Brain microvascular endothelial cell (primary cell): ENCODE measurements at regions not wholly inside any gene's neighbourhood (a gene's known extent, or its start where the extent isn't known, plus 50 kb on each side); places are given as distances from the start of the nearest gene placed in this dataset.

ENCODE experiments used
- DNase-seq: peaks from one replicate; pipeline ENCODE4 v3.0.0-alpha.2; 2020
- H3K27ac ChIP-seq: fragments of 250-450 bp; sonication (Bioruptor Pico); 2 replicates; pipeline ENCODE4 v1.5.1; 2020; ENCODE audit warnings: mild to moderate bottlenecking, moderate library complexity
- H3K27me3 ChIP-seq: fragments of 250-450 bp; sonication (Bioruptor Pico); replicated peaks from 2 replicates; pipeline ENCODE4 v1.5.1; 2020; ENCODE audit warnings: mild to moderate bottlenecking
- H3K36me3 ChIP-seq: fragments of 250-450 bp; sonication (Bioruptor Pico); replicated peaks from 2 replicates; pipeline ENCODE4 v1.5.1; 2020; ENCODE audit warnings: mild to moderate bottlenecking
- H3K4me3 ChIP-seq: 2 replicates; pipeline ENCODE4 v1.5.1; 2011; ENCODE audit warnings: low read depth, mild to moderate bottlenecking, control low read depth, low read length, moderate library complexity
- in situ Hi-C: cut with HindIII; loops from 2 replicates; pipeline ENCODE4 v1.10.0; 2017; ENCODE audit warnings: low sequenced_read_pairs, low pct_ligation_motif_present
- TF ChIP-seq, protein P1 (sequence below): IDR thresholded peaks from 2 replicates; pipeline ENCODE4 v1.5.1; 2011; ENCODE audit warnings: low read depth, mild to moderate bottlenecking, moderate library complexity, low read length, control low read depth, inconsistent platforms; ENCODE audit errors: missing control alignments

DNA sequence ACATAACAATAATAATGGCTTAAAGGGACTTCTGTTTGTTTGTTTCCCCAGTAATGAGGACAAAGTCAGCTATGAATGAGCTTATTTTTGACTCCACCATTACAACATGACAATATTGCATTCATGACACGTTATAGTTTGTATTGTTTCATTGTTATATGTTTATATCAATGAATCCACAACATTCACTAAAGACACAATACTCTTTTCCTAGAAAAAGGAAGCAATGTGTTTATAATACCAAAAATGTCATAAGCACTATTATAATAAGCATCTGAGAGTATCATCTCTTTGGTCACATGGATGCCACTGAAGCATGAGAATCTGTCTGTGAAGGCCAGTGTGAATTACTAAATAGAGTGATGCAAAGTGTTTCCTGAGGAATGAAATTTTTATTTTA is 1026.9 kb upstream of the C9orf72 start:
- H3K4me3 ChIP-seq: no peak overlapping the region
- in situ Hi-C loops: no loop called here
- no peak overlapping the region for H3K27ac ChIP-seq
- TF ChIP-seq, protein P1, sequence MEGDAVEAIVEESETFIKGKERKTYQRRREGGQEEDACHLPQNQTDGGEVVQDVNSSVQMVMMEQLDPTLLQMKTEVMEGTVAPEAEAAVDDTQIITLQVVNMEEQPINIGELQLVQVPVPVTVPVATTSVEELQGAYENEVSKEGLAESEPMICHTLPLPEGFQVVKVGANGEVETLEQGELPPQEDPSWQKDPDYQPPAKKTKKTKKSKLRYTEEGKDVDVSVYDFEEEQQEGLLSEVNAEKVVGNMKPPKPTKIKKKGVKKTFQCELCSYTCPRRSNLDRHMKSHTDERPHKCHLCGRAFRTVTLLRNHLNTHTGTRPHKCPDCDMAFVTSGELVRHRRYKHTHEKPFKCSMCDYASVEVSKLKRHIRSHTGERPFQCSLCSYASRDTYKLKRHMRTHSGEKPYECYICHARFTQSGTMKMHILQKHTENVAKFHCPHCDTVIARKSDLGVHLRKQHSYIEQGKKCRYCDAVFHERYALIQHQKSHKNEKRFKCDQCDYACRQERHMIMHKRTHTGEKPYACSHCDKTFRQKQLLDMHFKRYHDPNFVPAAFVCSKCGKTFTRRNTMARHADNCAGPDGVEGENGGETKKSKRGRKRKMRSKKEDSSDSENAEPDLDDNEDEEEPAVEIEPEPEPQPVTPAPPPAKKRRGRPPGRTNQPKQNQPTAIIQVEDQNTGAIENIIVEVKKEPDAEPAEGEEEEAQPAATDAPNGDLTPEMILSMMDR: no peak
- no peaks in the 10 kb centered on the region for H3K36me3 ChIP-seq
- DNase-seq: no peak
- H3K27me3 ChIP-seq: no peaks in the 10 kb centered on the region

DNA sequence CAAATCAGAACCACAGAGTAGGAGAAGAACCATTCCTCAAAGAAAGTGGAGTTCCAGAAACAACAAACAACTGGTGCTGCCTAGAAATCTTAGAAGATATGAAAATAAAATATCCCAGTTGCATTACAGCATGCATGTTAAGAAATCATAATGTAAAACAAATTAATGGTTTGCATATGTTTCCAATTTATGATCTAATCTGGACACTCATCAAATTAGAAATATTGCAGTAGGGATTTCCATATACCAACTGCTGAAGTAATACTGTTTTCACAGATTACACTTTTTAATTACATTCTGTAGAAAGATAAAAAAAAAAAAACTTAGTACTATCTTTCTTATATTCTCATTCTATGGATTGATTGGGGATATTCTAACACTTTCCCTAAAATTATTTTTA is 1034.6 kb upstream of the C9orf72 start:
- no peak overlapping the region for H3K27ac ChIP-seq
- no peak for DNase-seq
- no peak overlapping the region for H3K4me3 ChIP-seq
- in situ Hi-C loops: no loop called here
- TF ChIP-seq, protein P1: no peak
- H3K27me3 ChIP-seq: no peaks in the 10 kb centered on the region
- no peaks in the 10 kb centered on the region for H3K36me3 ChIP-seq

DNA sequence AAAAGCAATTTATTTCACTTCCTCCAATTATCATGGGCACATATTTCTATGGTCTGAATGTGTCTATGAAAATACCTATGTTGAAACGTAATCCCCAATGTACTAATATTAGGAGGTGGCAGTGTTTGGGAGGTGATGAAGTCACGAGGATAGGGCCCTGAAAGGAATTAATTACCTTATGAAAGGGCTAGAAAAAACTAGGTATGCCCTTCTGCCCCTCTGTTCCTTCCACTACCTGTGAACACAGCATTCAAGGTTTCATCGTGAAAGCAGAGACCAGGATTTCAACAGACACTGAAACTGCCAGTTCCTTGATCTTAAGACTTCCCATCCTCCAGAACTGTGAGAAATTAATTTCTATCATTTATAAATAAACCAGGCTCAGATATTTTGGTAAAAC is 1037.1 kb upstream of the C9orf72 start:
- Histone ChIP-seq H3K27ac (no peak overlapping the region), H3K36me3 (no peaks in the 10 kb centered on the region), H3K27me3 (no peaks in the 10 kb centered on the region), H3K4me3 (no peak overlapping the region)
- TF ChIP-seq, protein P1: no peak
- in situ Hi-C loops: no loop called here
- no peak for DNase-seq

DNA sequence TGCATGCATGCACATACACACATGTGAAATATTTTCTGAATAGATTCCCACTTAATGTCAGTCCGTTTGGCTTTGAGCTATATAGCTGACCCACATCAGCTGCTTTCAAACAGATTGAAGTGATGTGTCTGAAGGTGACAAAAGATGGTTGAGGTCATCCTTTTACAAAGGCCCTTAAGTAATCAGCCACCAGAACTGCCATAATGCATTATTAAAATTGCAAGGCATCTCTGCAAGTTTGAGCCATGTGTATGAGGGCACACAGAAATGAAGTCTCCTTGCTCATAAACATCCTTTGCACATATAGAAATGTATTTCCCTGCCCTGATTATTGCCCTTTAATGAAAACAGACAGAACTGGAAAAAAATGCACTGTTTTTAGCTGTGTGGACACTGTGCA is 1043.0 kb upstream of the C9orf72 start:
- Histone ChIP-seq H3K27ac (no peak overlapping the region), H3K36me3 (no peaks in the 10 kb centered on the region), H3K27me3 (no peaks in the 10 kb centered on the region), H3K4me3 (no peak overlapping the region)
- in situ Hi-C loops: no loop called here
- TF ChIP-seq, protein P1: no peak
- no peak for DNase-seq

DNA sequence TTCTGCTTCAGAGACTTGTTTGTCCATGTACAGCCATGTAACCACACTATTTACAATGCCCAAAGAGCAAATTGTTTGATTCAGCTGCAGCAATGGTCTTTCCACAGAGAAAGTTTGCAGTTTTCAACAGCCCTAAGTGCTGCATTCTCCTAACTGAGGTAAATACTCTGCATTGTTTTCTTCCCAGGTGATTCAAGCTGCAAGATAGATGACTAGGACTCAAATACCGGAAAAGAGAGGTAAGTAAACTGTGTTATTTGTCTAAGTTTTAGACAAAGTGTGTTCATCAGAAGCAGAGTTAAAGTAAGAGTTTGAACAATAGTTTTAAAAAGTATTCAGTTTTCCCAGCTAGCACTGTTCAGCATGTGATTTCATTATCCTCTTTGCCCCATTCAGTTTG is 1046.7 kb upstream of the C9orf72 start:
- TF ChIP-seq, protein P1: no peak
- in situ Hi-C loops: no loop called here
- DNase-seq: no peak

DNA sequence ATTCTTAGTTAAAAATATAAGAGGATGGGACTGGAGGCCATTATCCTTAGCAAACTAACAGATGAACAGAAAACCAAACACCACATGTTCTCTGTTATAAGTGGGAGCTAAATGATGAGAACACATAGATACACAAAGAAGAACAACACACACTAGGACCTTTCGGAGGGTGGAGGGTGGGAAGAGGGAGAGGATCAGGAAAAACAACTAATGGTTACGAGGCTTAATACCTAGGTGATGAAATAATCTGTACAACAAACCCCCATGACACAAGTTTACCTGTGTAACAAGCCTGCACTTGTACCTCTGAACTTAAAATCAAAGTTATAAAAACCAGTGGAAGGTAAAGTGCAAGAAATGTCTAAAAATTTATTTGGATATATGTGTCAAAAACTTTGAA is 1047.4 kb upstream of the C9orf72 start:
- DNase-seq: no peak
- TF ChIP-seq, protein P1: no peak

More for the DNA sequence above, 1046.7 kb upstream of the C9orf72 start:
- Histone ChIP-seq H3K27me3 (no peaks in the 10 kb centered on the region), H3K4me3 (no peak overlapping the region), H3K27ac (no peak overlapping the region), H3K36me3 (no peaks in the 10 kb centered on the region)

More for the DNA sequence above, 1047.4 kb upstream of the C9orf72 start:
- H3K4me3 ChIP-seq: no peak overlapping the region
- no peaks in the 10 kb centered on the region for H3K36me3 ChIP-seq
- H3K27me3 ChIP-seq: no peaks in the 10 kb centered on the region
- H3K27ac ChIP-seq: no peak overlapping the region
- in situ Hi-C loops: no loop called here
